Gastroesophageal sphincter (tissue), 3 donors: ENCODE measurements at regions not wholly inside any gene's neighbourhood (a gene's known extent, or its start where the extent isn't known, plus 50 kb on each side); places are given as distances from the start of the nearest gene placed in this dataset.
"Not testable (repeated sequence)": the region's sequence is repeated elsewhere in the genome, so short reads cannot be mapped to it uniquely, and the experiment has no call there.

ENCODE experiments used
- POLR2A ChIP-seq, 2 donors: fragments of 450-650 bp; IDR thresholded peaks; one replicate each; pipeline ENCODE4 v1.6.1; 2017; ENCODE audit warnings: antibody characterized with exemption in 2 of 2, mild to moderate bottlenecking in 2 of 2, moderate library complexity in 1 of 2
- TF ChIP-seq, protein P1 (sequence below), 4 experiments: fragments of 200-600 bp in 2 of 4; fragments of 450-650 bp in 2 of 4; sonication (generic) in 1 of 4; IDR thresholded peaks; one replicate each; pipeline ENCODE4 v1.5.1; 2017 to 2019; ENCODE audit warnings: antibody characterized with exemption in 4 of 4, mild to moderate bottlenecking in 2 of 4, moderate library complexity in 2 of 4

DNA sequence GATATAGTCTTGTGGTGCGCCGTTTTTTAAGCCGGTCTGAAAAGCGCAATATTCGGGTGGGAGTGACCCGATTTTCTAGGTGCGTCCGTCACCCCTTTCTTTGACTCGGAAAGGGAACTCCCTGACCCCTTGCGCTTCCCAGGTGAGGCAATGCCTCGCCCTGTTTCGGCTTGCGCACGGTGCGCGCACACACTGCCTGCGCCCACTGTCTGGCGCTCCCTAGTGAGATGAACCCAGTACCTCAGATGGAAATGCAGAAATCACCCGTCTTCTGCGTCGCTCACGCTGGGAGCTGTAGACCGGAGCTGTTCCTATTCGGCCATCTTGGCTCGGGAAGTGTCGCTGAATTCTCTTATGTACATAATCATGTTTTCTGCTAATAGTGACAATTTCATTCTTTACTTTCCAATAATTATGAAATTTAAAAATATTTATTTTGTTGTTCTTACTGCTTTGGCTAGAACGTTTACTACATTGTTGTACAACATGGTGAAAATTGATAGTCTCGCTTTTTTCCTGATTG, 61.2 kb upstream of the MINDY3 start:
- TF ChIP-seq, protein P1, sequence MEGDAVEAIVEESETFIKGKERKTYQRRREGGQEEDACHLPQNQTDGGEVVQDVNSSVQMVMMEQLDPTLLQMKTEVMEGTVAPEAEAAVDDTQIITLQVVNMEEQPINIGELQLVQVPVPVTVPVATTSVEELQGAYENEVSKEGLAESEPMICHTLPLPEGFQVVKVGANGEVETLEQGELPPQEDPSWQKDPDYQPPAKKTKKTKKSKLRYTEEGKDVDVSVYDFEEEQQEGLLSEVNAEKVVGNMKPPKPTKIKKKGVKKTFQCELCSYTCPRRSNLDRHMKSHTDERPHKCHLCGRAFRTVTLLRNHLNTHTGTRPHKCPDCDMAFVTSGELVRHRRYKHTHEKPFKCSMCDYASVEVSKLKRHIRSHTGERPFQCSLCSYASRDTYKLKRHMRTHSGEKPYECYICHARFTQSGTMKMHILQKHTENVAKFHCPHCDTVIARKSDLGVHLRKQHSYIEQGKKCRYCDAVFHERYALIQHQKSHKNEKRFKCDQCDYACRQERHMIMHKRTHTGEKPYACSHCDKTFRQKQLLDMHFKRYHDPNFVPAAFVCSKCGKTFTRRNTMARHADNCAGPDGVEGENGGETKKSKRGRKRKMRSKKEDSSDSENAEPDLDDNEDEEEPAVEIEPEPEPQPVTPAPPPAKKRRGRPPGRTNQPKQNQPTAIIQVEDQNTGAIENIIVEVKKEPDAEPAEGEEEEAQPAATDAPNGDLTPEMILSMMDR (IDR thresholded peaks at IDR 0.05), result not testable (repeated sequence)
- TF ChIP-seq POLR2A (IDR thresholded peaks at IDR 0.05), result not testable (repeated sequence)
